A172 (cell line): ENCODE measurements at regions not wholly inside any gene's neighbourhood (a gene's known extent, or its start where the extent isn't known, plus 50 kb on each side); places are given as distances from the start of the nearest gene placed in this dataset.

ENCODE experiments used
- DNase-seq: peaks from one replicate; pipeline ENCODE4 v3.0.0-alpha.2; 2015; ENCODE audit warnings: low spot score

DNA sequence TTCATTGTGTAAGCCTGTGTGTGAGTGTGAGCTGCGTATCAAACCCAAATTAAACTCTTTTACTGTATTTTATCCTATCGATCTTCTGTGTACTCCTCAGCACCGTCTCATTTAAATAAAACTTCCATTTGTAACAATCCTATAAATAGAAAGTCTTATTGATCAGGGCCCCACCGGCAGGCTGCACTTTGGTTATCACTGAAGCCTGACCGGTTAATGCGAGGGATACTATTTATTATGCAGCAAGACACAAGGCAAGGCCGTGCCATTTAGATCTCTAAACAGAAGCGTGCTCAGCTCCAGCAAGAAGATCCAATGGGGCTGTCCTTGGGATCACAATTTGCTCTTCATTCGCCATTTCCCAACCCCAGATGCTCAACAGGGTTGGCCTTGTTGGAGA, 252.6 kb upstream of the TSHZ3 start:
- no peak for DNase-seq

GRCh38 chr19:31602548-31602947, 253.3 kb upstream of the TSHZ3 start:
- no peak for DNase-seq

GRCh38 chr19:31604493-31605040, 255.3 kb upstream of the TSHZ3 start:
- no peak for DNase-seq

DNA sequence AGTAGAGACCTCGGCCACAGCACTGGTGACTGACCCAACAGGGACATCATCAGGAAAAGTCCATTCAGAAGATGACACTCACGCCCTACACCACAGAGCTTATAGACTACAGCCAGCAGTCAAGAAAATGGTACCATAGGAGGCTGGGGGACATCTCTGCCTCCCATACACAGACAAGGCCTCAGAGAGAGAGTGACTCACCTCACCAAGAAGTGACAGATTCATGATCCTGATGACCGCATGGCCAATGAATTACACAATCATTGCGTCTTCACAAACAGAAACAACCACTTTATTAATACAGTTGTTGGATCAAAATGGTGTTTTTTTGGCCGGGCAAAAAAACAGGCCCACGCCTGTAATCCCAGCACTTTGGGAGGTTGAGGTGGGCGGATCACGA, 260.8 kb upstream of the TSHZ3 start:
- peak; percentile 54 for DNase-seq

DNA sequence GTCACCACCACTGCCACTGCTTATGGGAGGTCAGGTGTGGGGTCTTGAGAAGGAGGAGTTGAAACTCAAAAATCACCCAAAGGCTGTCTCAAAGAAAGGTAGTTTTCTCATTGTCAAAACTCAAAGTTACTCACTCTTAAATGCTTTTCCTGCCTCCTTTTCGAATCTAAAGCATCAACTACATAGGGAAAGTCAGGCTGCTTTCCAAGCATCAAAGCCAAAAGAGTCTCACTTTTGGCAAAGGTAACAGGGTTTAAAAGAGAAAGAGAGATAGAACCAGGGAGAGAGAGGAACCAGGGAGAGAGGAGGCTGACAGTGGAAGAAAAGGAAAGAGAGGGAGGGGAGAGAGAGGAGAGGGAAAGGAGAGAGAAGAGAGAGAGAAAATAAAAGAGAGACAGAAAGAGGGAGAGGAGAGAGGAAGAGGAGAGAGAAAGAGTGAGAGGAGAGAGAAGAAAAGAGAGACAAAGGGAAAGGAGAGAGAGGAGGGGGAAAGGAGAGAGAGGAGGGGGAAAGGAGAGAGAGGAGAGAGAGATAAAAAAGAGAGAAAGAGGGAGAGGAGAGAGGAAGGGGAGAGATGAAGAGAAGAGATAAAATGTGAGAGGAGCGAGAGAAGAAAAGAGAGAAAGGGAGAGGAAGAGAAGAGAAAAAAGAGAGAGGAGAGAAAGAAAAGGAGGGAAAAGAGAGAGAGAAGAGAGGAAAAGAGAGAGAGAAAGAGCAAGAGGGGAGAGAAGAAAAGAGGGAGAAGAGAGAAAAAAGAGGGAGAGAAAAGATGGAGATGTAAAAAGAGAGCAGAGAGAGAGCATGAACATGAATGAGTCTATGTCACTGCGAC, 262.0 kb upstream of the TSHZ3 start:
- no peak for DNase-seq

- DNase-seq = no peak
These were observed 263.6 kb upstream of the TSHZ3 start for GRCh38 chr19:31612873-31613272.

DNA sequence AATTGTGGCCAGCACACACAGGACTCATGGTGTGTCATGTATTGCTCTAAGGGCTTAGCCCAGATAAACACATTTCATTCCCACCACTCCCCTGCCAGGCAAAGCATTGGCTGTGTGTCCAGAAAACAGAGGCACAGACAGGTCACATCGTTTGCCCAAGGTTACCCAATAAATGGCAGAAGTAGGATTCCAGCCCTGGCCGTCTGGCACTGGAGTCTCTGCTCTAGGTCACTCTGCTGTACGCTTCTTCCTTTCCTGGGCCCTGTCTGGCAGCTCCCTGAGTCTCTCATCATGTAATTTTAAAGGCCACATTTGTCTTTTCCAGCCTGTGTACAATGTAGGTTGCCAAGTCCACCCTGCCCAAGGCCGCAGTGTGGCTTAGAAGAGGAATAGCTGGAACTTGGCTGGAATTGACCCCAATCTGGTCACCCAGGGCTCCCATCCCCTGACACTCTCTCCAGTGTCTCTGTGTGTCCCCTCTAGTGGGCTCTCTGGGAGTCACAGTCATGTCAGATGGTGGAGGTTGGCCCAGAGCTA, 264.5 kb upstream of the TSHZ3 start:
- no peak for DNase-seq

- DNase-seq = peak; percentile 44
These were observed 266.8 kb upstream of the TSHZ3 start for GRCh38 chr19:31616031-31616430.

GRCh38 chr19:31617010-31617585, 267.9 kb upstream of the TSHZ3 start:
- no peak for DNase-seq

GRCh38 chr19:31625056-31625455, 275.8 kb upstream of the TSHZ3 start:
- DNase-seq = no peak

DNA sequence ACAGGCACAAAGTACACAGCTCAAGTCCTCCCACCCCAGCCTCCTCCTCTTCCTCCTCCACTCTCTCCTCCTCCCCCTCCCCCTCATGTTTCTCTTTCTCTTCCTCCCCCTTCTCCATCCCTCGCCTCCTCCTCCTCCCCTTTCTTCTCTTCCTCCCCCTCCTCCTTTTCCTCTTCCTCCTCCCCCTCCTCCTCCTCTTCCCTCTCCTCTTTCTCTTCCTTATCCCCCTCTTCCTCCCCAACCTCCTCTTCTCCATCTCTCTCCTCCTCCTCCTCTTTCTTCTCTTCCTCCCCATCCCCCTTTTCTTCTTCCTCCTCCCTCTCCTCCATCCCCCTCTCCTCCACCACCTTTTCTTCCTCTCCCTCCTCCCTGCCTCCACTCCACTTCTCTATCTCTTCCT, 276.3 kb upstream of the TSHZ3 start:
- DNase-seq = no peak

DNA sequence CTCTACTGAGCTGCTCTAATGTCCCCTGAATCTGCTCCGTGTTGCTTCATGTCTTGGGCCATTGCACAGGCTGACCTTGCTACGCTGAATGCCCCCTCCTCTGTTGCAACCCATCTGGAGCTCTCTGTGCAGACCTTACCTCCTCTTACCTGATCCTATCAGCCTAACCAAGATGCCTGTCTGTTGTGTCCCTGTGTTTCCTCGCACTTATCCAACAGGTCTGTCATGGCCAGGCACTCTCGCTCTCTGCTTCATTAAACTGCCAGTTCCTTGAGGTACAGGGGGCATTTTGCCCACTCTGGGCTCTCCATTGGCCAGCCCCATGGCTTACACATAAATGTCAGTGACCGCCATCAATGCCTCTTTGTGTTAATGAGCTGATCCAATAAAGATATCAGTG, 277.7 kb upstream of the TSHZ3 start:
- DNase-seq = no peak

DNA sequence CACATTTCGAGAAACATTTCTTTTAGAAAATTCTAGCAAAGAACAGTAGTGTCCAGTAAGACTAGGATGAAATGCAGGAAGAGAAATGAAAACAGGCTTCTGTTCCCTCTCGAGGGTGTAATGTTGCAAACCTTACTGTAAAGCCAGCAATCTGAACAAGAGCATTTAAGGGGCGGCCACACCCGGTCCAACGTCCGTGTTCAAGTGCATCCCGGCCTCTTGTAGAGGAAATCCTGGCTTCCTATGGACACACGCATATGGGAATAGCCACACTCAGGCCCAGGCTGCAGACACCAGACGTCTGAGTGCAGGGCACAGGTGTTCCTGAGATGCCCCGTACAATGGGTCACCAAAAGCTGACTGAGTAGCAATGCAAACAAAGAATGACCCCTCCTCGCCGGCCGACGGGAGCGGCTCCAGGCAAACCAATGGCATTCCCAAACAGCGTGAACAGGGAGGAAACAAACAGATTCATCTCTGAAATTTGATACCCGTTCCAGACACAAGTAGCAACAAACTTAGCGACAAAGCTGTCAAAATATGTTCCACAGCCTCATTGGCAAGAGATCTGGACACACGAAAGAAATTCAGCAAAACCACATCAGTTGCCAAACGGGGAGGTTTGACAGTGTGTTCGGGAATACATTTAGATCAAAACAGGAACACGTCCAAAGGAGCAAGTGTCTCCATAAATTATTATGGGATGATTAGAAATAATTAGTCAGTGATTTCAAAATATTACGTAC, 278.6 kb upstream of the TSHZ3 start:
- DNase-seq = no peak

DNA sequence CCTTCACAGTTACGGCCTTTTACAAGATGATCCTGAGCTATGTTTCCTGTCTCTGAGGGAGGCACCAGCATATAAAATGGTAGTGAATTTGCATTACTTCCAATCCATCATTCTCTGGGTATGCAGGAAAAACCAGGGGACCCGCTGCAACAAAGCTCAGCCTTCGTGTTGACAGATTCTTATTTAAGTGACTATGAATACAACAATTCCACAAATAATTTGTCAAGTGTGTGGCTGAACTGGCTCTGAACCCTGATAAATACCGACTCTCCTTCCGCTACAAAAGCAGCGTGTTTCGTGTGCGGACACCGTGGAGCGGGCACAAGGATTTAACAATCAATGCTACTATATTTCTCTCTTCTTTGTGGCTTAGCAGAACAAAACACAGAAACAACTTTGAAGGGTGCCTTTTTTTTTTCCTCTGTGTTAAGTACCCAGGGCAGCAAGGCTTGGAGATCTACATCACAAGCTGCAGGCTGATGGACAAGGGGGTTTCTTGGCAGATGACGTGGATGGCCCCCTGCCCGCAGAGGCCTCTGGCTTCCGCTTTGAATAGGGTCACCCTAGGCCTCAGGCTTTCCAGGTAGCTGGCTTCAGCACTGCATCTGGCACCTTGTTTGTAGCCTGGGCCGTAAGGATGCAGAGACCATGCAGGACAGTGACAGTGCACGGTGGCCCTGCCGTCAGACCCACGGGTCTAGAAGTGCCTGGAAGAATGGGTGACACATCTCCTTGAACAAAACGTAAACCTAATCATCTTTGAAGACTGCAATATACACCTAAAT, 280.5 kb upstream of the TSHZ3 start:
- no peak for DNase-seq

DNA sequence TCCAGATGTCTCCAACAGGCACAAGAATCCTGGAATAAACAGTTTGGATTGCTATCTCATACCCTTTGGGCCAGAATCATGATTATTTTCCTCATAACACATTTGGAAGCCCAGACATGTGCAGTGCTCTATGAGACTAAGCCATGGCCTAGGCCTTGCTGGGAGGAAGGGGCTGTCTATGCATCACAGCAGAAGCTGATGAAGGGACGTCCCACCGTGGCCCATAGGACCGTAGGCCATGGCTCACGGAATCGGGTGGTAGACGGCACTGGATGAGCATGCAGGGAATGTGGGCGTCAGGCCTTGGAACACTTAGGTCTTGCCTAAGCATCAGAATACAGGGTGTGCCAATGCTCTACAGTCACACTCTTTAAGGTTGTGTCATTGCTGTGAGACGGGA, 283.8 kb upstream of the TSHZ3 start:
- DNase-seq = no peak

- peak; percentile 80 for DNase-seq
These were observed 290.1 kb upstream of the TSHZ3 start for GRCh38 chr19:31639306-31639705.

DNA sequence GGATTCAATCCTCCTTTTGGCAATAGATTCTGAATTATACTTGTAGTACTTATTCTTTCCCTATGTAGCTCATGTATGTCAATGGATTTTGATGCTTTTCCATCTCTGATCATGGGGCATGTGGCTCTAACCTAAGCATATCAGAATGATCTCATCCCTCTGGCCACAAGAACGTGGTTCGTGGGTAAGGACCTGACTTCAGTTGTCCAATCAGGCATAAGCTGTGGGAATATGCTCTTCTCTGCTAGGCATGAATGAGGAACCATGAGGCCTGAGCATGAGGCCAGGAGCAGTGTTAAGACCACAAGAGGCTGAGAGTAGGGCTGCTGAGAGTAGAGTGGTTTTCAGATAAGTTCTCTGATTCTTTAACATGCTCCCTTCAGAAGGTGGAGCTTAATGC, 292.4 kb upstream of the TSHZ3 start:
- DNase-seq = no peak

DNA sequence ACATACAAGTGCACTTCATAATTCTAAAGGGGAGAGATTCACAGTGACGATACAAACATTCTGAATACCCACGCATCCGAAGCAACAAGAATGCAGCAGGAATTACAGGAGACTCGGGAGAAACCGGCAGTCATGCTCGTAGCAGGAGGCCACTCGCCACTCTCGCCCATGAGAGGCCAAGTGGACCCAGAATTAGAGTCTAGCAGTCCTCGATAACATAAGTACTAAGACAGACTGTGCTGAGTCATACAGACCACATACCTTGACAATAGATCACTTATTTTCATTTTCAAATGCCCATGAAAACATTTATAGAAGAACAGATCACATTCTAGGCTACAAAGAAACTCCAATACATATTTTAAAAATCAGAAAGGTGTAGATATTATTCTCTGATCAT, 299.1 kb upstream of the TSHZ3 start:
- DNase-seq = peak; percentile 69

DNA sequence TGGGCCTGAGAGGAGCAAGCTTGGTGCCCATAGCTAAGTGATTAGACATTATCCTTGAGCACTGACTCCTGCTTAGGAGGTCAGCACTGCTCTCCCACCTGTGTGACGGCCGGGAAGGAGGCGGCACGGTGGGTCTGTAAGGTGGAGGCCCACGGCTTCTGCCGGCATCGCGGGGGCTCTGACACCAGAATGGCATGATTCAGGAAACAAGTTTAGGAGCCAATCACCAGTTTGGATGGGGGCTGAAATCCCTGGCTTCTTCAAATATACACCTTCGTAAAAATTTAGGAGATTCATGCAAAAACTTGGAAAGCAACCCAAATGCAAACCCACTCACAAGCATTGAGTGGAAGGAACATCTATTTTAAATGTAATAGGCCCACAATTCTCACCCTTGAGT, 307.3 kb upstream of the TSHZ3 start:
- no peak for DNase-seq

GRCh38 chr19:31658993-31659896, 310.0 kb upstream of the TSHZ3 start:
- no peak for DNase-seq

- DNase-seq = peak; percentile 91
These were observed 310.6 kb upstream of the TSHZ3 start for GRCh38 chr19:31659897-31660210.
